Hematopoietic multipotent progenitor cell treated with erythropoietin and hydrocortisone succinate and interleukin-3 and kit ligand, for 4 days (in vitro differentiated cells): ENCODE measurements at regions not wholly inside any gene's neighbourhood (a gene's known extent, or its start where the extent isn't known, plus 50 kb on each side); places are given as distances from the start of the nearest gene placed in this dataset.

Experiments
- DNase-seq: peaks from one replicate; pipeline ENCODE4 v3.0.0-alpha.2; 2015

- peak; percentile 4 for DNase-seq
Observed at GRCh38 chr1:208923946-208924720, 659.4 kb upstream of the CAMK1G start.

- no peak for DNase-seq
Observed at GRCh38 chr1:208924928-208925327, 658.6 kb upstream of the CAMK1G start.

GRCh38 chr1:208928349-208929010 lies 655.0 kb upstream of the CAMK1G start:
- DNase-seq: no peak

GRCh38 chr1:208929575-208929974 lies 653.9 kb upstream of the CAMK1G start:
- DNase-seq: no peak

GRCh38 chr1:208931936-208932335 lies 651.6 kb upstream of the CAMK1G start:
- DNase-seq: no peak

- no peak for DNase-seq
Observed at GRCh38 chr1:208933984-208934525, 649.5 kb upstream of the CAMK1G start.

GRCh38 chr1:208934933-208935332 lies 648.6 kb upstream of the CAMK1G start:
- no peak for DNase-seq

- no peak for DNase-seq
Observed at GRCh38 chr1:208935517-208936187, 647.9 kb upstream of the CAMK1G start.

- DNase-seq: no peak
Observed at GRCh38 chr1:208939537-208940085, 643.9 kb upstream of the CAMK1G start.

- no peak for DNase-seq
Observed at GRCh38 chr1:208942394-208943130, 641.0 kb upstream of the CAMK1G start.

- DNase-seq: no peak
Observed at GRCh38 chr1:208943291-208943690, 640.2 kb upstream of the CAMK1G start.

GRCh38 chr1:208944981-208945451 lies 638.5 kb upstream of the CAMK1G start:
- no peak for DNase-seq

- DNase-seq: no peak
Observed at GRCh38 chr1:208950206-208950605, 633.3 kb upstream of the CAMK1G start.

GRCh38 chr1:208951026-208951525 lies 632.4 kb upstream of the CAMK1G start:
- no peak for DNase-seq

- no peak for DNase-seq
Observed at GRCh38 chr1:208951908-208952307, 631.6 kb upstream of the CAMK1G start.

- no peak for DNase-seq
Observed at GRCh38 chr1:208962867-208963266, 620.6 kb upstream of the CAMK1G start.

- no peak for DNase-seq
Observed at GRCh38 chr1:208965351-208965750, 618.2 kb upstream of the CAMK1G start.

GRCh38 chr1:208967334-208967733 lies 616.2 kb upstream of the CAMK1G start:
- no peak for DNase-seq

GRCh38 chr1:208974717-208975116 lies 608.8 kb upstream of the CAMK1G start:
- no peak for DNase-seq

GRCh38 chr1:208975456-208975855 lies 608.1 kb upstream of the CAMK1G start:
- no peak for DNase-seq

GRCh38 chr1:208977012-208977411 lies 606.5 kb upstream of the CAMK1G start:
- no peak for DNase-seq

- DNase-seq: no peak
Observed at GRCh38 chr1:208977638-208978256, 605.8 kb upstream of the CAMK1G start.
